K562 (cell line): ENCODE measurements at regions not wholly inside any gene's neighbourhood (a gene's known extent, or its start where the extent isn't known, plus 50 kb on each side); places are given as distances from the start of the nearest gene placed in this dataset.

ENCODE experiments used
- ATAC-seq: fragments of 200-7000 bp; cut with Tn5 transposase; 3 replicates; pipeline ENCODE4 v1.9.1; 2020; ENCODE audit warnings: moderate library complexity
- BruUV-seq: library from RNA; stranded (reverse); fragments of 400-500 nt; replicated peaks from 2 replicates; lab custom pipeline; 2021; lab: Mats Ljungman, UMichigan
- CTCF ChIA-PET: fragments of 300-600 bp; formaldehyde crosslinking; extraction: SDS; loops from one replicate; lab custom pipeline; 2021; ENCODE audit warnings: low intra/inter-chr PET ratio; lab: Yijun Ruan, JAX
- POLR2A ChIA-PET: fragments of 300-600, 350-650 bp; sonication (Branson Sonifier 250); formaldehyde crosslinking; extraction: SDS; loops from one replicate; lab custom pipeline; 2021; ENCODE audit warnings: antibody characterized with exemption, inconsistent platforms; lab: Yijun Ruan, JAX
- DNase-seq, 4 experiments: peaks; one replicate each; pipeline versions ENCODE4 v3.0.0 to v3.0.0-alpha.2; 2011 to 2018; ENCODE audit warnings: low spot score in 3 of 4, mixed read lengths in 3 of 4; ENCODE audit errors: extremely low read depth in 1 of 4
- FAIRE-seq: peaks from 2 replicates; lab custom pipeline; 2011; peaks lifted over from hg19 to GRCh38; lab: Jason Lieb, UNC
- H2AFZ ChIP-seq: 2 replicates; pipeline ENCODE4 v1.6.0; 2011; ENCODE audit warnings: low read depth, low read length, control low read depth, inconsistent platforms
- H3K27ac ChIP-seq: fragments of 200-600 bp; 3 replicates; pipeline ENCODE4 v1.8.0; 2011; ENCODE audit warnings: low read depth, mild to moderate bottlenecking, control low read depth, inconsistent platforms, low read length, moderate library complexity, mixed read lengths; ENCODE audit errors: extremely low read depth
- H3K27me3 ChIP-seq, 2 experiments: fragments of 300-600 bp in 1 of 2; 2 replicates in 1 of 2; 3 replicates in 1 of 2; pipeline versions ENCODE4 v1.6.0 to v1.8.0; 2011; ENCODE audit warnings: inconsistent platforms in 2 of 2, low read length in 2 of 2, mild to moderate bottlenecking in 1 of 2, mixed read lengths in 1 of 2, moderate library complexity in 1 of 2; ENCODE audit not compliant: control insufficient read depth in 2 of 2, insufficient read depth in 2 of 2
- H3K36me3 ChIP-seq: fragments of 300-600 bp; 3 replicates; pipeline ENCODE4 v1.8.0; 2011; ENCODE audit warnings: mild to moderate bottlenecking, low read length, inconsistent platforms; ENCODE audit not compliant: control insufficient read depth, insufficient read depth
- H3K4me1 ChIP-seq, 2 experiments: fragments of 200-600 bp in 1 of 2; replicated peaks in 1 of 2; 2 replicates in 1 of 2; 3 replicates in 1 of 2; pipeline versions ENCODE4 v1.5.1 to v1.8.0; 2011; ENCODE audit warnings: inconsistent platforms in 2 of 2, low read length in 2 of 2, mild to moderate bottlenecking in 1 of 2, mixed read lengths in 1 of 2, moderate library complexity in 1 of 2; ENCODE audit not compliant: control insufficient read depth in 2 of 2, insufficient read depth in 2 of 2
- H3K4me2 ChIP-seq: 2 replicates; pipeline ENCODE4 v1.6.1; 2011; ENCODE audit warnings: low read length, control low read depth, inconsistent platforms, mixed read lengths; ENCODE audit not compliant: insufficient read depth
- H3K4me3 ChIP-seq: fragments of 200-600 bp; sonication (generic), shearing (Covaris generic); 2 replicates; pipeline ENCODE4 v1.5.1; 2016; ENCODE audit warnings: control low read depth, inconsistent platforms
- H3K79me2 ChIP-seq: fragments of 200-600 bp; 3 replicates; pipeline ENCODE4 v1.8.0; 2011; ENCODE audit warnings: low read length, inconsistent platforms; ENCODE audit not compliant: control insufficient read depth, insufficient read depth
- H3K9ac ChIP-seq, 2 experiments: 2 replicates each; pipeline versions ENCODE4 v1.6.0 to v1.6.1; 2011; ENCODE audit warnings: low read depth in 2 of 2, low read length in 2 of 2, control low read depth in 1 of 2, inconsistent platforms in 1 of 2, mild to moderate bottlenecking in 1 of 2, mixed read lengths in 1 of 2; ENCODE audit not compliant: insufficient read depth in 1 of 2
- H3K9me1 ChIP-seq: one replicate; pipeline ENCODE4 v1.6.0; 2011; ENCODE audit warnings: inconsistent platforms, mild to moderate bottlenecking, low read length, moderate library complexity; ENCODE audit not compliant: control insufficient read depth, insufficient read depth
- H3K9me3 ChIP-seq: replicated peaks from 2 replicates; pipeline ENCODE4 v1.5.1; 2011; ENCODE audit warnings: low read depth, low read length, inconsistent platforms; ENCODE audit not compliant: control insufficient read depth, insufficient read depth
- H4K20me1 ChIP-seq: replicated peaks from 2 replicates; pipeline ENCODE4 v1.6.1; 2011; ENCODE audit warnings: low read length, inconsistent platforms, mixed read lengths; ENCODE audit not compliant: control insufficient read depth, insufficient read depth
- DLX4 ChIP-seq: fragments of 250-450 bp; sonication (Bioruptor Pico); IDR thresholded peaks from 2 replicates; pipeline ENCODE4 v1.6.1; 2021; ENCODE audit warnings: mild to moderate bottlenecking
- FUS ChIP-seq: fragments of 200-400 bp; formaldehyde crosslinking; optimal IDR thresholded peaks from 2 replicates; pipeline ENCODE3; 2017; ENCODE audit warnings: low read depth, low read length
- HMG20A ChIP-seq: fragments of 450-650 bp; formaldehyde crosslinking; conservative IDR thresholded peaks from 2 replicates; pipeline ENCODE4 v1.4.0; 2020; ENCODE audit warnings: mild to moderate bottlenecking, mixed read lengths
- IRF1 ChIP-seq: sonication (generic); formaldehyde crosslinking; IDR thresholded peaks from 2 replicates; pipeline ENCODE4 v1.8.0; 2022; ENCODE audit warnings: missing genetic modification reagents, mild to moderate bottlenecking, borderline replicate concordance
- MAFG ChIP-seq: fragments of 450-650 bp; conservative IDR thresholded peaks from 2 replicates; pipeline ENCODE4 v1.6.1; 2016; ENCODE audit warnings: missing genetic modification characterization, missing compliant biosample characterization
- MITF ChIP-seq: IDR thresholded peaks from 2 replicates; pipeline ENCODE4 v1.6.1; 2014; ENCODE audit warnings: antibody characterized with exemption
- POLR3G ChIP-seq: IDR thresholded peaks from 2 replicates; pipeline ENCODE4 v1.6.1; 2011; ENCODE audit not compliant: insufficient read length, insufficient replicate concordance; ENCODE audit errors: extremely low read depth
- RNF2 ChIP-seq: sonication (generic); IDR thresholded peaks from 2 replicates; pipeline ENCODE4 v1.6.1; 2016
- ZBED1 ChIP-seq: IDR thresholded peaks from 2 replicates; pipeline ENCODE4 v1.6.1; 2014
- ZNF197 ChIP-seq: fragments of 200-800 bp; sonication (Bioruptor generic); IDR thresholded peaks from 2 replicates; pipeline ENCODE4 v1.6.1; 2016; ENCODE audit warnings: low read depth, missing genetic modification characterization, missing compliant biosample characterization
- ZNF76 ChIP-seq: fragments of 250-450 bp; sonication (Bioruptor Pico); IDR thresholded peaks from 2 replicates; pipeline ENCODE4 v1.4.0; 2020; ENCODE audit warnings: mild to moderate bottlenecking, moderate library complexity, borderline replicate concordance
- ZSCAN32 ChIP-seq: fragments of 450-650 bp; formaldehyde crosslinking; IDR thresholded peaks from 2 replicates; pipeline ENCODE4 v1.4.0; 2020; ENCODE audit warnings: mild to moderate bottlenecking, moderate library complexity
- WGBS: fragments of 100-300 bp; shearing (Covaris generic); methylation state at CpG from one replicate; pipeline ENCODE4 v1.1.6; 2016; ENCODE audit warnings: low coverage, mixed read lengths; ENCODE audit not compliant: insufficient coverage; ENCODE audit errors: missing lambda C conversion rate; 5-methylcytosine and 5-hydroxymethylcytosine counted together
- in situ Hi-C: fragments of 300-500 bp; cut with MboI; formaldehyde crosslinking; loops from 4 replicates; pipeline ENCODE4 v1.15.0; 2018; ENCODE audit warnings: inconsistent platforms, mixed read lengths
- intact Hi-C: fragments of 100-400 bp; cut with micrococcal nuclease; formaldehyde crosslinking; loops from 2 replicates; pipeline ENCODE4 v1.14.2; 2022
- TF ChIP-seq, protein P1 (sequence below), 2 experiments: fragments of 450-650 bp in 1 of 2; sonication (generic) in 1 of 2; formaldehyde crosslinking; conservative IDR thresholded peaks; 2 replicates each; pipeline versions ENCODE4 v1.4.0 to v1.8.1; 2020 to 2022; ENCODE audit warnings: mild to moderate bottlenecking in 1 of 2, missing genetic modification reagents in 1 of 2
- TF ChIP-seq, protein P2 (sequence below): fragments of 250-450 bp; sonication (Bioruptor Pico); IDR thresholded peaks from 2 replicates; pipeline ENCODE4 v1.5.0; 2020; ENCODE audit warnings: mild to moderate bottlenecking

- no peak for DNase-seq
- ATAC-seq = no peak
- no peak for FAIRE-seq
- no peaks in the 10 kb centered on the region for H3K79me2 ChIP-seq
- POLR2A ChIA-PET = no interaction called here
- no peaks in the 10 kb centered on the region for H3K9me1 ChIP-seq
- intact Hi-C loops = no loop called here
- no peaks in the 10 kb centered on the region for H4K20me1 ChIP-seq
- in situ Hi-C loops = no loop called here
- WGBS = under 1% methylated on average over 31 of the region's 31 CpGs
- H3K9ac ChIP-seq = no peak overlapping the region; a peak in 1 of 4 replicates
- H3K4me3 ChIP-seq = no peak overlapping the region
- no peaks in the 10 kb centered on the region for H3K9me3 ChIP-seq
- H3K4me1 ChIP-seq = peaks cover 0 to 5% of the 10 kb centered on the region in 2 experiments; a peak in 1 of 5 replicates
- H3K27me3 ChIP-seq = peaks cover 0 to 18% of the 10 kb centered on the region in 2 experiments; a peak in 2 of 5 replicates
- no peak overlapping the region for H3K27ac ChIP-seq
- H2AFZ ChIP-seq = no peak overlapping the region
- CTCF ChIA-PET = no interaction called here
- BruUV-seq = no TSS peak
- H3K36me3 ChIP-seq = no peaks in the 10 kb centered on the region
- H3K4me2 ChIP-seq = no peak overlapping the region
- TF ChIP-seq, protein P1, sequence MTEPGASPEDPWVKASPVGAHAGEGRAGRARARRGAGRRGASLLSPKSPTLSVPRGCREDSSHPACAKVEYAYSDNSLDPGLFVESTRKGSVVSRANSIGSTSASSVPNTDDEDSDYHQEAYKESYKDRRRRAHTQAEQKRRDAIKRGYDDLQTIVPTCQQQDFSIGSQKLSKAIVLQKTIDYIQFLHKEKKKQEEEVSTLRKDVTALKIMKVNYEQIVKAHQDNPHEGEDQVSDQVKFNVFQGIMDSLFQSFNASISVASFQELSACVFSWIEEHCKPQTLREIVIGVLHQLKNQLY (CRISPR knock-in tag; conservative IDR thresholded peaks at IDR 0.05) = no peak
- TF ChIP-seq ZSCAN32 (CRISPR knock-in tag) (no peak), HMG20A (CRISPR knock-in tag) (no peak), IRF1 (CRISPR knock-in tag) (no peak), RNF2 (no peak), DLX4 (CRISPR knock-in tag) (no peak), ZNF76 (CRISPR knock-in tag) (no peak), MITF (no peak), ZNF197 (CRISPR knock-in tag) (no peak), MAFG (tag) (no peak), POLR3G (no peak), FUS (no peak), ZBED1 (no peak)
- TF ChIP-seq, protein P2, sequence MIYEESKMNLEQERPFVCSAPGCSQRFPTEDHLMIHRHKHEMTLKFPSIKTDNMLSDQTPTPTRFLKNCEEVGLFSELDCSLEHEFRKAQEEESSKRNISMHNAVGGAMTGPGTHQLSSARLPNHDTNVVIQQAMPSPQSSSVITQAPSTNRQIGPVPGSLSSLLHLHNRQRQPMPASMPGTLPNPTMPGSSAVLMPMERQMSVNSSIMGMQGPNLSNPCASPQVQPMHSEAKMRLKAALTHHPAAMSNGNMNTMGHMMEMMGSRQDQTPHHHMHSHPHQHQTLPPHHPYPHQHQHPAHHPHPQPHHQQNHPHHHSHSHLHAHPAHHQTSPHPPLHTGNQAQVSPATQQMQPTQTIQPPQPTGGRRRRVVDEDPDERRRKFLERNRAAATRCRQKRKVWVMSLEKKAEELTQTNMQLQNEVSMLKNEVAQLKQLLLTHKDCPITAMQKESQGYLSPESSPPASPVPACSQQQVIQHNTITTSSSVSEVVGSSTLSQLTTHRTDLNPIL (CRISPR knock-in tag) = no peak
These were observed 308.8 kb downstream of the IRX2 start for GRCh38 chr5:2442496-2443354.
